ENCODE measurements at regions not wholly inside any gene's neighbourhood (a gene's known extent, or its start where the extent isn't known, plus 50 kb on each side); places are given as distances from the start of the nearest gene placed in this dataset.

DNA sequence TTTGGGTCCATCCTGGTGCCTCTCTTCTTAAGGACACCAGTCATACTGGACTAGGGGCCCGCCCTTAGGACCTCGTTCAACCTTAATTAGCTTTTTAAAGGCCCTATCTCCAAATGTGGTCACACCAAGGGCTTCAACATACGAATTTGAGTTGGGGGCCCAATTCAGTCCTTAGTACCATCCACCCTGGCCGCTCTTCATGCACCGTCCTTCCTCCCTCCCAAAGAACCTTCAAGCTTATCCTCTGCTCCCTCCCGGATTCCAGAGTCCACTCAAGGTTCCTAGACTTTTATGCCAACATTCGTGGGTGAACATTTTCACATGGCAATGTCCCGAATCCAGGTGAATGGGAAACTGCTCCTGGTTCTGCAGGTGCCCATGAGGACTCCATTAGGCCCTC lies 201.3 kb upstream of the IGF1R start:
- TF ChIP-seq POLR2A (IDR thresholded peaks at IDR 0.05) (no peak), CTCF (IDR thresholded peaks at IDR 0.05) (no peak), POLR2AphosphoS5 (IDR thresholded peaks at IDR 0.05) (no peak), EP300 (IDR thresholded peaks at IDR 0.05) (no peak)

Measured in sigmoid colon (tissue), 4 donors.